Fibroblast of lung (primary cell): ENCODE measurements at regions not wholly inside any gene's neighbourhood (a gene's known extent, or its start where the extent isn't known, plus 50 kb on each side); places are given as distances from the start of the nearest gene placed in this dataset.

ENCODE experiments used
- DNase-seq, 2 donors: peaks; one replicate each; pipeline versions ENCODE4 v3.0.0 to v3.0.0-alpha.2; 2010; ENCODE audit warnings: low read depth in 2 of 2
- H2AFZ ChIP-seq: 2 replicates; pipeline ENCODE4 v1.5.1; 2012; ENCODE audit warnings: low read length, control low read depth, inconsistent platforms
- H3K27ac ChIP-seq: 2 replicates; pipeline ENCODE4 v1.5.1; 2011; ENCODE audit warnings: low read length, control low read depth; ENCODE audit not compliant: insufficient read depth
- H3K27me3 ChIP-seq: 2 replicates; pipeline ENCODE4 v1.5.1; 2011; ENCODE audit warnings: mild to moderate bottlenecking, low read length; ENCODE audit not compliant: control insufficient read depth, insufficient read depth
- H3K36me3 ChIP-seq: 2 replicates; pipeline ENCODE4 v1.5.1; 2011; ENCODE audit warnings: low read length; ENCODE audit not compliant: control insufficient read depth, insufficient read depth
- H3K4me1 ChIP-seq: 2 replicates; pipeline ENCODE4 v1.5.1; 2011; ENCODE audit warnings: low read length; ENCODE audit not compliant: control insufficient read depth, insufficient read depth; ENCODE audit errors: extremely low read depth
- H3K4me2 ChIP-seq: 2 replicates; pipeline ENCODE4 v1.5.1; 2011; ENCODE audit warnings: low read length, control low read depth; ENCODE audit not compliant: insufficient read depth; ENCODE audit errors: extremely low read depth
- H3K4me3 ChIP-seq, 4 experiments: fragments of 200-600 bp in 1 of 4; sonication (generic) in 1 of 4; replicated peaks in 1 of 4; 2 replicates each; pipeline ENCODE4 v1.5.1; 2011 to 2016; ENCODE audit warnings: low read length in 4 of 4, low read depth in 3 of 4, mild to moderate bottlenecking in 3 of 4, control low read depth in 2 of 4, inconsistent platforms in 1 of 4, mixed read lengths in 1 of 4; ENCODE audit not compliant: insufficient read depth in 1 of 4; ENCODE audit errors: control extremely low read depth in 1 of 4
- H3K79me2 ChIP-seq: 2 replicates; pipeline ENCODE4 v1.5.1; 2012; ENCODE audit warnings: mild to moderate bottlenecking, low read length, inconsistent platforms; ENCODE audit not compliant: control insufficient read depth, insufficient read depth
- H3K9ac ChIP-seq: 2 replicates; pipeline ENCODE4 v1.5.1; 2011; ENCODE audit warnings: mild to moderate bottlenecking, low read length, control low read depth; ENCODE audit not compliant: insufficient read depth
- H3K9me3 ChIP-seq: 2 replicates; pipeline ENCODE4 v1.5.1; 2012; ENCODE audit warnings: low read depth, low read length; ENCODE audit not compliant: control insufficient read depth, insufficient read depth
- H4K20me1 ChIP-seq: 2 replicates; pipeline ENCODE4 v1.5.1; 2011; ENCODE audit warnings: low read length; ENCODE audit not compliant: control insufficient read depth, insufficient read depth; ENCODE audit errors: extremely low read depth
- CTCF ChIP-seq, 2 donors: IDR thresholded peaks in 1 of 2; conservative IDR thresholded peaks in 1 of 2; 1 replicate in 1 of 2; 2 replicates in 1 of 2; pipeline ENCODE4 v1.5.1; 2011 to 2012; ENCODE audit warnings: low read length in 2 of 2, control low read depth in 1 of 2, inconsistent platforms in 1 of 2, low read depth in 1 of 2, mild to moderate bottlenecking in 1 of 2
- EZH2 ChIP-seq: IDR thresholded peaks from 2 replicates; pipeline ENCODE4 v1.5.1; 2012; ENCODE audit warnings: low read length, control low read depth, mild to moderate bottlenecking; ENCODE audit errors: missing control alignments

GRCh38 chr13:44843403-44843802 lies 145.9 kb downstream of the NUFIP1 start:
- Histone ChIP-seq H3K4me2 (no peak overlapping the region), H3K27ac (no peak overlapping the region)

DNA sequence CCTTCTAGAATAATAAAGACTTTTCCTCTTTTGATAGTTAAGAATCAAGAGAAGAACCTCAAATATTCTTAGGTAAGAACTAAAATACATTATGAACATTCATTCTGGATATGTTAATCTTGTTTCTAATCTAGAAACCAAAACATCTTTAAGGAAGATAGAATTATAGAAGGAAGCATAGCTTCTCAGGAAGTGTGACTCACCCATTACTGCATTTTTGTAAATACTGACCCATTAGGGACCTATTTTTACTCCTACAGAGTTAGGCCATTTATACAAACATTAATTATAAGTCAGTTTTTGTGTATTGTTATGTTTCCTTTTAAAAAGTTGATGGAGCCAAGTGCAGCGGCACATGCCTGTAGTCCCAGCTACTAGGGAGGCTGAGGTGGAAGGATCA lies 147.1 kb downstream of the NUFIP1 start:
- Histone ChIP-seq H4K20me1 (no peaks in the 10 kb centered on the region), H3K27me3 (no peaks in the 10 kb centered on the region), H3K9me3 (no peaks in the 10 kb centered on the region), H3K4me2 (no peak overlapping the region), H2AFZ (no peak overlapping the region), H3K4me1 (peaks cover 3% of the 10 kb centered on the region), H3K36me3 (no peaks in the 10 kb centered on the region), H3K79me2 (no peaks in the 10 kb centered on the region), H3K27ac (no peak overlapping the region), H3K9ac (no peak overlapping the region), H3K4me3 (no peak overlapping the region)
- DNase-seq, result peak; percentile 59 to 75
- no peak for TF ChIP-seq CTCF (conservative IDR thresholded peaks at IDR 0.05 in 1 of 2, IDR thresholded peaks at IDR 0.05 in 1 of 2; ENCODE audit: low read depth in 1 of 2, low read length in 2 of 2)
- TF ChIP-seq EZH2, result no peak

More at GRCh38 chr13:44843403-44843802, 145.9 kb downstream of the NUFIP1 start:
- Histone ChIP-seq H3K36me3 (no peaks in the 10 kb centered on the region), H3K27me3 (no peaks in the 10 kb centered on the region), H2AFZ (no peak overlapping the region), H3K4me3 (no peak overlapping the region), H3K4me1 (peaks cover 3% of the 10 kb centered on the region), H4K20me1 (no peaks in the 10 kb centered on the region), H3K9me3 (no peaks in the 10 kb centered on the region), H3K9ac (no peak overlapping the region), H3K79me2 (no peaks in the 10 kb centered on the region)
- DNase-seq, result peak in 1 of 2 donors; percentile 85
- TF ChIP-seq EZH2 (no peak), CTCF (conservative IDR thresholded peaks at IDR 0.05 in 1 of 2, IDR thresholded peaks at IDR 0.05 in 1 of 2; ENCODE audit: low read depth in 1 of 2, low read length in 2 of 2) (no peak)

- no peak for TF ChIP-seq CTCF (conservative IDR thresholded peaks at IDR 0.05 in 1 of 2, IDR thresholded peaks at IDR 0.05 in 1 of 2; ENCODE audit: low read depth in 1 of 2, low read length in 2 of 2)
- TF ChIP-seq EZH2, result no peak
Observed at GRCh38 chr13:44840131-44840530, 149.1 kb downstream of the NUFIP1 start.

More at GRCh38 chr13:44840131-44840530, 149.1 kb downstream of the NUFIP1 start:
- no peak overlapping the region for H3K4me3 ChIP-seq
- H3K4me2 ChIP-seq, result no peak overlapping the region
- no peaks in the 10 kb centered on the region for H3K9me3 ChIP-seq
- peaks cover 3% of the 10 kb centered on the region for H3K4me1 ChIP-seq
- H3K27ac ChIP-seq, result no peak overlapping the region
- no peaks in the 10 kb centered on the region for H3K27me3 ChIP-seq
- H4K20me1 ChIP-seq, result no peaks in the 10 kb centered on the region
- H3K79me2 ChIP-seq, result no peaks in the 10 kb centered on the region
- no peak overlapping the region for H3K9ac ChIP-seq
- H3K36me3 ChIP-seq, result no peaks in the 10 kb centered on the region
- no peak for DNase-seq
- no peak overlapping the region for H2AFZ ChIP-seq
